Nephron progenitor cell (in vitro differentiated cells): ENCODE measurements at regions not wholly inside any gene's neighbourhood (a gene's known extent, or its start where the extent isn't known, plus 50 kb on each side); places are given as distances from the start of the nearest gene placed in this dataset.

ENCODE experiments used
- DNase-seq: peaks from one replicate; pipeline ENCODE4 v3.0.0; 2021
- H3K27ac Mint-ChIP-seq: 2 replicates; pipeline ENCODE4 v1.8.0; 2021; ENCODE audit warnings: mild to moderate bottlenecking, moderate library complexity, mixed read lengths
- H3K27me3 Mint-ChIP-seq: 2 replicates; pipeline ENCODE4 v1.8.0; 2021; ENCODE audit warnings: mild to moderate bottlenecking, low read depth, mixed read lengths; ENCODE audit not compliant: poor library complexity
- H3K36me3 Mint-ChIP-seq: 2 replicates; pipeline ENCODE4 v1.8.0; 2021; ENCODE audit warnings: low read depth, mixed read lengths
- H3K4me1 Mint-ChIP-seq: 2 replicates; pipeline ENCODE4 v1.8.0; 2021; ENCODE audit warnings: mixed read lengths
- H3K4me3 Mint-ChIP-seq: 2 replicates; pipeline ENCODE4 v1.8.0; 2021; ENCODE audit warnings: mild to moderate bottlenecking, moderate library complexity, mixed read lengths
- H3K9me3 Mint-ChIP-seq: 2 replicates; pipeline ENCODE4 v1.8.0; 2021; ENCODE audit warnings: mild to moderate bottlenecking, moderate library complexity, mixed read lengths
- CTCF ChIP-seq: fragments of 200-600 bp; sonication (generic); IDR thresholded peaks from 2 replicates; pipeline ENCODE4 v1.5.0; 2021; ENCODE audit warnings: antibody characterized with exemption

- H3K4me1 Mint-ChIP-seq = no peaks in the 10 kb centered on the region
- no peak for TF ChIP-seq CTCF
- H3K9me3 Mint-ChIP-seq = no peaks in the 10 kb centered on the region
- H3K4me3 Mint-ChIP-seq = no peak overlapping the region
- H3K27me3 Mint-ChIP-seq = no peaks in the 10 kb centered on the region
- no peaks in the 10 kb centered on the region for H3K36me3 Mint-ChIP-seq
- H3K27ac Mint-ChIP-seq = no peak overlapping the region
- no peak for DNase-seq
These were observed 369.6 kb downstream of the TENT5A start for GRCh38 chr6:81382852-81383251.

- Mint-ChIP-seq H3K9me3 (no peaks in the 10 kb centered on the region), H3K27me3 (no peaks in the 10 kb centered on the region), H3K4me1 (no peaks in the 10 kb centered on the region), H3K36me3 (no peaks in the 10 kb centered on the region), H3K4me3 (no peak overlapping the region), H3K27ac (no peak overlapping the region)
- no peak for TF ChIP-seq CTCF
- no peak for DNase-seq
These were observed 371.0 kb downstream of the TENT5A start for GRCh38 chr6:81381382-81381916.

GRCh38 chr6:81380718-81381338 lies 371.7 kb downstream of the TENT5A start:
- H3K4me3 Mint-ChIP-seq = no peak overlapping the region
- no peak for TF ChIP-seq CTCF
- no peaks in the 10 kb centered on the region for H3K9me3 Mint-ChIP-seq
- no peaks in the 10 kb centered on the region for H3K27me3 Mint-ChIP-seq
- H3K4me1 Mint-ChIP-seq = no peaks in the 10 kb centered on the region
- H3K27ac Mint-ChIP-seq = no peak overlapping the region
- no peaks in the 10 kb centered on the region for H3K36me3 Mint-ChIP-seq
- no peak for DNase-seq

GRCh38 chr6:81376745-81377144 lies 375.7 kb downstream of the TENT5A start:
- Mint-ChIP-seq H3K36me3 (no peaks in the 10 kb centered on the region), H3K27me3 (peaks cover 6% of the 10 kb centered on the region), H3K4me3 (no peak overlapping the region), H3K4me1 (no peaks in the 10 kb centered on the region), H3K27ac (no peak overlapping the region), H3K9me3 (no peaks in the 10 kb centered on the region)
- DNase-seq = no peak
- no peak for TF ChIP-seq CTCF

GRCh38 chr6:81373414-81373813 lies 379.1 kb downstream of the TENT5A start:
- H3K4me3 Mint-ChIP-seq = no peak overlapping the region
- H3K27me3 Mint-ChIP-seq = peaks cover 6% of the 10 kb centered on the region
- no peak for DNase-seq
- H3K9me3 Mint-ChIP-seq = no peaks in the 10 kb centered on the region
- H3K4me1 Mint-ChIP-seq = no peaks in the 10 kb centered on the region
- no peaks in the 10 kb centered on the region for H3K36me3 Mint-ChIP-seq
- no peak for TF ChIP-seq CTCF
- H3K27ac Mint-ChIP-seq = no peak overlapping the region

GRCh38 chr6:81371930-81372329 lies 380.6 kb downstream of the TENT5A start:
- H3K27me3 Mint-ChIP-seq = peaks cover 6% of the 10 kb centered on the region
- no peak overlapping the region for H3K4me3 Mint-ChIP-seq
- TF ChIP-seq CTCF = no peak
- H3K4me1 Mint-ChIP-seq = no peaks in the 10 kb centered on the region
- H3K27ac Mint-ChIP-seq = no peak overlapping the region
- H3K36me3 Mint-ChIP-seq = no peaks in the 10 kb centered on the region
- no peak for DNase-seq
- no peaks in the 10 kb centered on the region for H3K9me3 Mint-ChIP-seq
